SK-N-SH treated with all-trans-retinoic acid at 6 μM for 48 hours (cell line): ENCODE measurements at regions not wholly inside any gene's neighbourhood (a gene's known extent, or its start where the extent isn't known, plus 50 kb on each side); places are given as distances from the start of the nearest gene placed in this dataset.

Experiments used
- GLIS3 ChIP-seq: fragments of 250-450 bp; sonication (Bioruptor Pico); IDR thresholded peaks from 2 replicates; pipeline ENCODE4 v1.5.0; 2020; ENCODE audit warnings: mild to moderate bottlenecking, moderate library complexity
- ISL1 ChIP-seq: fragments of 250-450 bp; sonication (Bioruptor Pico); IDR thresholded peaks from 2 replicates; pipeline ENCODE4 v2.1.2; 2022; ENCODE audit warnings: mild to moderate bottlenecking, moderate library complexity
- RARB ChIP-seq: fragments of 250-450 bp; sonication (Bioruptor Pico); IDR thresholded peaks from 2 replicates; pipeline ENCODE4 v1.8.0; 2021; ENCODE audit warnings: mild to moderate bottlenecking, moderate library complexity
- SNAI2 ChIP-seq: fragments of 250-450 bp; sonication (Bioruptor Pico); IDR thresholded peaks from 2 replicates; pipeline ENCODE4 v1.5.0; 2020; ENCODE audit warnings: mild to moderate bottlenecking, moderate library complexity
- TCF4 ChIP-seq: fragments of 250-450 bp; sonication (Bioruptor Pico); IDR thresholded peaks from 2 replicates; pipeline ENCODE4 v1.8.0; 2021; ENCODE audit warnings: mild to moderate bottlenecking, moderate library complexity, borderline replicate concordance
- ZC3H10 ChIP-seq: fragments of 250-450 bp; sonication (Bioruptor Pico); IDR thresholded peaks from 2 replicates; pipeline ENCODE4 v1.5.1; 2021; ENCODE audit warnings: mild to moderate bottlenecking, moderate library complexity
- ZFP3 ChIP-seq: fragments of 250-450 bp; sonication (Bioruptor Pico); IDR thresholded peaks from 2 replicates; pipeline ENCODE4 v1.5.0; 2020; ENCODE audit warnings: mild to moderate bottlenecking, moderate library complexity
- ZNF565 ChIP-seq: fragments of 450-650 bp; formaldehyde crosslinking; conservative IDR thresholded peaks from 2 replicates; pipeline ENCODE4 v1.5.0; 2020; ENCODE audit warnings: low read depth, mild to moderate bottlenecking, moderate library complexity

- TF ChIP-seq TCF4 (CRISPR knock-in tag) (no peak), ZC3H10 (CRISPR knock-in tag) (no peak), RARB (CRISPR knock-in tag) (no peak), ZFP3 (CRISPR knock-in tag) (no peak), GLIS3 (no peak), SNAI2 (CRISPR knock-in tag) (no peak), ISL1 (CRISPR knock-in tag) (no peak), ZNF565 (no peak)
Observed at GRCh38 chr16:72244853-72245252, 72.9 kb upstream of the PMFBP1 start.
